ENCODE measurements at regions not wholly inside any gene's neighbourhood (a gene's known extent, or its start where the extent isn't known, plus 50 kb on each side); places are given as distances from the start of the nearest gene placed in this dataset.

DNA sequence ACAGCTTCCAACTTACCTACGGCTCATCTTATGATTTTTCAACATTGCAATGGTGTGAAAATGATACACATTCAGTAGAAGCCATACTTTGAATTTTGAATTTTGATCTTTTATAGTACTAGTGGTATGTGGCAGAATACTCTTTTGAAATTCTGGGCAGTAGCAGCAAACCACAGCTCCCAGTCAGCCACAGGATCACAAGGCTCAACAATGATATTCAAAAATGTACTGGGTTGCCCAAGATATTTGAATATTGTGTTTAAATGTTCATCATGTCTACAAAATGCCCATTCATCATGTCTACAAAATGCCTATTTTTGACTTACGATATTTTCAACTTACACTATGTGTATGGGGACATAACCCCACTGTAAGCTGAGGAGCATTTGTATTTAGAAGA is 81.3 kb upstream of the PRR16 start:
- BruUV-seq (replicated peaks): no TSS peak
- Histone ChIP-seq H3K9ac (ENCODE audit: insufficient read depth, low read depth, low read length) (no peak overlapping the region), H3K79me2 (ENCODE audit: insufficient read depth, low read length) (no peaks in the 10 kb centered on the region), H3K4me3 (replicated peaks in 1 of 3; ENCODE audit: insufficient read depth in 1 of 3, low read depth in 2 of 3, low read length in 3 of 3) (no peak overlapping the region), H3K9me3 (ENCODE audit: low read length) (no peaks in the 10 kb centered on the region), H3K27ac (ENCODE audit: extremely low read length, insufficient read depth, low read length) (no peak overlapping the region), H3K4me1 (ENCODE audit: insufficient read depth, low read length) (no peaks in the 10 kb centered on the region), H3K27me3 (ENCODE audit: control insufficient read depth in 1 of 2, insufficient read depth in 2 of 2, low read length in 2 of 2) (no peaks in the 10 kb centered on the region), H3K4me2 (ENCODE audit: low read depth, low read length) (no peak overlapping the region), H4K20me1 (ENCODE audit: insufficient read depth, low read length) (no peaks in the 10 kb centered on the region), H2AFZ (ENCODE audit: low read length) (no peak overlapping the region), H3K36me3 (replicated peaks in 1 of 2; ENCODE audit: control insufficient read depth in 1 of 2, insufficient read depth in 2 of 2, low read length in 2 of 2) (no peaks in the 10 kb centered on the region)
- no peak for ATAC-seq
- no peak for DNase-seq (ENCODE audit: low spot score)
- TF ChIP-seq STAG1 (CRISPR knock-in tag; IDR thresholded peaks at IDR 0.05): no peak
- no peak for TF ChIP-seq BORCS8-MEF2B (CRISPR knock-in tag; IDR thresholded peaks at IDR 0.05)
- no peak for TF ChIP-seq FOXA1 (IDR thresholded peaks at IDR 0.05)
- TF ChIP-seq FOXA1 (CRISPR knock-in tag; IDR thresholded peaks at IDR 0.05): no peak
- no peak for TF ChIP-seq POLR2G (IDR thresholded peaks at IDR 0.05; ENCODE audit: low read depth, low read length)
- no peak for TF ChIP-seq KDM3A (CRISPR knock-in tag; IDR thresholded peaks at IDR 0.05; ENCODE audit: low read depth)
- no peak for TF ChIP-seq ZNF773 (CRISPR knock-in tag; IDR thresholded peaks at IDR 0.05; ENCODE audit: borderline replicate concordance)
- TF ChIP-seq KAT8 (CRISPR knock-in tag; IDR thresholded peaks at IDR 0.05): no peak
- TF ChIP-seq, protein P1, sequence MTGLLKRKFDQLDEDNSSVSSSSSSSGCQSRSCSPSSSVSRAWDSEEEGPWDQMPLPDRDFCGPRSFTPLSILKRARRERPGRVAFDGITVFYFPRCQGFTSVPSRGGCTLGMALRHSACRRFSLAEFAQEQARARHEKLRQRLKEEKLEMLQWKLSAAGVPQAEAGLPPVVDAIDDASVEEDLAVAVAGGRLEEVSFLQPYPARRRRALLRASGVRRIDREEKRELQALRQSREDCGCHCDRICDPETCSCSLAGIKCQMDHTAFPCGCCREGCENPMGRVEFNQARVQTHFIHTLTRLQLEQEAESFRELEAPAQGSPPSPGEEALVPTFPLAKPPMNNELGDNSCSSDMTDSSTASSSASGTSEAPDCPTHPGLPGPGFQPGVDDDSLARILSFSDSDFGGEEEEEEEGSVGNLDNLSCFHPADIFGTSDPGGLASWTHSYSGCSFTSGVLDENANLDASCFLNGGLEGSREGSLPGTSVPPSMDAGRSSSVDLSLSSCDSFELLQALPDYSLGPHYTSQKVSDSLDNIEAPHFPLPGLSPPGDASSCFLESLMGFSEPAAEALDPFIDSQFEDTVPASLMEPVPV (CRISPR knock-in tag; IDR thresholded peaks at IDR 0.05): no peak
- WGBS (ENCODE audit: low lambda C conversion rate): 0% methylated on average over 2 of the region's 2 CpGs
- no peak for FAIRE-seq
- intact Hi-C loops (cut with micrococcal nuclease; ENCODE audit: unreplicated experiment) (no loop called here), in situ Hi-C loops (cut with HindIII; ENCODE audit: extremely low pct_ligation_motif_present, low pct_unique_long_range_greater_than_20kb) (no loop called here)
- ChIA-PET POLR2A (no interaction called here), CTCF (ENCODE audit: low intra/inter-chr PET ratio, low total read pairs) (no interaction called here)

DNA sequence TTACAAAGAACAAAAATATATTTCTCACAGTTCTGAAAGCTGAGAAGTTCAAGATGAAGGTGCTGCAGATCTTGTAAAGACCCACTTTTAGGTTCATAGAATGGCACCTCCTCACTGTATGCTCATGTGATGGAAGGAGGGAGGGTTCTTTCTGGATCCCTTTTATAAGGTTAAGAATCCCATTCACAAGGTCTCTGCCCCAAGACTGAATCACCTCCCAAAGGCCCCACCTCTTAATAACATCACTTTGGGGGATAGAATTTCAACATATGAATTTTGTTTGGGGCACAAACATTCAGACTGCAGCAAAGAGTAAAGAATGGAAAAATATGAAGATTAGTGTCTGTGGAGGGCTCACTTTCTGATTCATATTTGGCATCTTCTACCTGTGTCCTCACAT is 77.1 kb upstream of the PRR16 start:
- POLR2A ChIA-PET: no interaction called here
- intact Hi-C loops (cut with micrococcal nuclease; ENCODE audit: unreplicated experiment): no loop called here
- CTCF ChIA-PET (ENCODE audit: low intra/inter-chr PET ratio, low total read pairs): no interaction called here
- FAIRE-seq: no peak
- H3K36me3 ChIP-seq (replicated peaks in 1 of 2; ENCODE audit: control insufficient read depth in 1 of 2, insufficient read depth in 2 of 2, low read length in 2 of 2): no peaks in the 10 kb centered on the region
- no peak overlapping the region for H3K9ac ChIP-seq (ENCODE audit: insufficient read depth, low read depth, low read length)
- H3K4me2 ChIP-seq (ENCODE audit: low read depth, low read length): no peak overlapping the region
- H3K4me1 ChIP-seq (ENCODE audit: insufficient read depth, low read length): no peaks in the 10 kb centered on the region
- ATAC-seq: no peak
- no peaks in the 10 kb centered on the region for H3K79me2 ChIP-seq (ENCODE audit: insufficient read depth, low read length)
- no peaks in the 10 kb centered on the region for H3K27me3 ChIP-seq (ENCODE audit: control insufficient read depth in 1 of 2, insufficient read depth in 2 of 2, low read length in 2 of 2)
- no peak for DNase-seq (ENCODE audit: low spot score)
- H3K4me3 ChIP-seq (replicated peaks in 1 of 3; ENCODE audit: insufficient read depth in 1 of 3, low read depth in 2 of 3, low read length in 3 of 3): no peak overlapping the region
- no peak overlapping the region for H3K27ac ChIP-seq (ENCODE audit: extremely low read length, insufficient read depth, low read length)
- no TSS peak for BruUV-seq (replicated peaks)
- no peaks in the 10 kb centered on the region for H3K9me3 ChIP-seq (ENCODE audit: low read length)
- no peak overlapping the region for H2AFZ ChIP-seq (ENCODE audit: low read length)
- no peaks in the 10 kb centered on the region for H4K20me1 ChIP-seq (ENCODE audit: insufficient read depth, low read length)
- in situ Hi-C loops (cut with HindIII; ENCODE audit: extremely low pct_ligation_motif_present, low pct_unique_long_range_greater_than_20kb): no loop called here
- TF ChIP-seq ZNF644 (CRISPR knock-in tag; IDR thresholded peaks at IDR 0.05; ENCODE audit: low read depth): no peak
- no peak for TF ChIP-seq KAT2B (IDR thresholded peaks at IDR 0.05; ENCODE audit: borderline replicate concordance, low read depth, low read length)
- TF ChIP-seq NCOA1 (CRISPR knock-in tag; IDR thresholded peaks at IDR 0.05): no peak
- TF ChIP-seq FOXC1 (CRISPR knock-in tag; IDR thresholded peaks at IDR 0.05; ENCODE audit: borderline replicate concordance): no peak
- no peak for TF ChIP-seq GTF3A (CRISPR knock-in tag; conservative IDR thresholded peaks at IDR 0.05)
- TF ChIP-seq, protein P2, sequence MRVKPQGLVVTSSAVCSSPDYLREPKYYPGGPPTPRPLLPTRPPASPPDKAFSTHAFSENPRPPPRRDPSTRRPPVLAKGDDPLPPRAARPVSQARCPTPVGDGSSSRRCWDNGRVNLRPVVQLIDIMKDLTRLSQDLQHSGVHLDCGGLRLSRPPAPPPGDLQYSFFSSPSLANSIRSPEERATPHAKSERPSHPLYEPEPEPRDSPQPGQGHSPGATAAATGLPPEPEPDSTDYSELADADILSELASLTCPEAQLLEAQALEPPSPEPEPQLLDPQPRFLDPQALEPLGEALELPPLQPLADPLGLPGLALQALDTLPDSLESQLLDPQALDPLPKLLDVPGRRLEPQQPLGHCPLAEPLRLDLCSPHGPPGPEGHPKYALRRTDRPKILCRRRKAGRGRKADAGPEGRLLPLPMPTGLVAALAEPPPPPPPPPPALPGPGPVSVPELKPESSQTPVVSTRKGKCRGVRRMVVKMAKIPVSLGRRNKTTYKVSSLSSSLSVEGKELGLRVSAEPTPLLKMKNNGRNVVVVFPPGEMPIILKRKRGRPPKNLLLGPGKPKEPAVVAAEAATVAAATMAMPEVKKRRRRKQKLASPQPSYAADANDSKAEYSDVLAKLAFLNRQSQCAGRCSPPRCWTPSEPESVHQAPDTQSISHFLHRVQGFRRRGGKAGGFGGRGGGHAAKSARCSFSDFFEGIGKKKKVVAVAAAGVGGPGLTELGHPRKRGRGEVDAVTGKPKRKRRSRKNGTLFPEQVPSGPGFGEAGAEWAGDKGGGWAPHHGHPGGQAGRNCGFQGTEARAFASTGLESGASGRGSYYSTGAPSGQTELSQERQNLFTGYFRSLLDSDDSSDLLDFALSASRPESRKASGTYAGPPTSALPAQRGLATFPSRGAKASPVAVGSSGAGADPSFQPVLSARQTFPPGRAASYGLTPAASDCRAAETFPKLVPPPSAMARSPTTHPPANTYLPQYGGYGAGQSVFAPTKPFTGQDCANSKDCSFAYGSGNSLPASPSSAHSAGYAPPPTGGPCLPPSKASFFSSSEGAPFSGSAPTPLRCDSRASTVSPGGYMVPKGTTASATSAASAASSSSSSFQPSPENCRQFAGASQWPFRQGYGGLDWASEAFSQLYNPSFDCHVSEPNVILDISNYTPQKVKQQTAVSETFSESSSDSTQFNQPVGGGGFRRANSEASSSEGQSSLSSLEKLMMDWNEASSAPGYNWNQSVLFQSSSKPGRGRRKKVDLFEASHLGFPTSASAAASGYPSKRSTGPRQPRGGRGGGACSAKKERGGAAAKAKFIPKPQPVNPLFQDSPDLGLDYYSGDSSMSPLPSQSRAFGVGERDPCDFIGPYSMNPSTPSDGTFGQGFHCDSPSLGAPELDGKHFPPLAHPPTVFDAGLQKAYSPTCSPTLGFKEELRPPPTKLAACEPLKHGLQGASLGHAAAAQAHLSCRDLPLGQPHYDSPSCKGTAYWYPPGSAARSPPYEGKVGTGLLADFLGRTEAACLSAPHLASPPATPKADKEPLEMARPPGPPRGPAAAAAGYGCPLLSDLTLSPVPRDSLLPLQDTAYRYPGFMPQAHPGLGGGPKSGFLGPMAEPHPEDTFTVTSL (CRISPR knock-in tag; IDR thresholded peaks at IDR 0.05; ENCODE audit: borderline replicate concordance): no peak
- TF ChIP-seq ZNF850 (CRISPR knock-in tag; conservative IDR thresholded peaks at IDR 0.05): no peak

Measured in HepG2 (cell line).